ENCODE measurements at regions not wholly inside any gene's neighbourhood (a gene's known extent, or its start where the extent isn't known, plus 50 kb on each side); places are given as distances from the start of the nearest gene placed in this dataset.

- TF ChIP-seq POLR2A (IDR thresholded peaks at IDR 0.05; ENCODE audit: control extremely low read depth in 1 of 2, low read depth in 2 of 2, low read length in 2 of 2) (no peak), EZH2 (IDR thresholded peaks at IDR 0.05; ENCODE audit: low read depth, low read length, severe bottlenecking) (no peak), YY1 (IDR thresholded peaks at IDR 0.05; ENCODE audit: low read depth, low read length) (no peak), TBP (IDR thresholded peaks at IDR 0.05; ENCODE audit: low read depth, low read length) (no peak)
Observed at GRCh38 chr6:92688342-92688741, 731.0 kb downstream of the EPHA7 start.

All from H1 (cell line).